ENCODE measurements at regions not wholly inside any gene's neighbourhood (a gene's known extent, or its start where the extent isn't known, plus 50 kb on each side); places are given as distances from the start of the nearest gene placed in this dataset.
"Not testable (repeated sequence)": the region's sequence is repeated elsewhere in the genome, so short reads cannot be mapped to it uniquely, and the experiment has no call there.

- DNase-seq (ENCODE audit: low read depth in 2 of 3, low spot score in 2 of 3), result no peak
Observed at GRCh38 chr6:14512246-14512645, 394.7 kb downstream of the CD83 start.

DNA sequence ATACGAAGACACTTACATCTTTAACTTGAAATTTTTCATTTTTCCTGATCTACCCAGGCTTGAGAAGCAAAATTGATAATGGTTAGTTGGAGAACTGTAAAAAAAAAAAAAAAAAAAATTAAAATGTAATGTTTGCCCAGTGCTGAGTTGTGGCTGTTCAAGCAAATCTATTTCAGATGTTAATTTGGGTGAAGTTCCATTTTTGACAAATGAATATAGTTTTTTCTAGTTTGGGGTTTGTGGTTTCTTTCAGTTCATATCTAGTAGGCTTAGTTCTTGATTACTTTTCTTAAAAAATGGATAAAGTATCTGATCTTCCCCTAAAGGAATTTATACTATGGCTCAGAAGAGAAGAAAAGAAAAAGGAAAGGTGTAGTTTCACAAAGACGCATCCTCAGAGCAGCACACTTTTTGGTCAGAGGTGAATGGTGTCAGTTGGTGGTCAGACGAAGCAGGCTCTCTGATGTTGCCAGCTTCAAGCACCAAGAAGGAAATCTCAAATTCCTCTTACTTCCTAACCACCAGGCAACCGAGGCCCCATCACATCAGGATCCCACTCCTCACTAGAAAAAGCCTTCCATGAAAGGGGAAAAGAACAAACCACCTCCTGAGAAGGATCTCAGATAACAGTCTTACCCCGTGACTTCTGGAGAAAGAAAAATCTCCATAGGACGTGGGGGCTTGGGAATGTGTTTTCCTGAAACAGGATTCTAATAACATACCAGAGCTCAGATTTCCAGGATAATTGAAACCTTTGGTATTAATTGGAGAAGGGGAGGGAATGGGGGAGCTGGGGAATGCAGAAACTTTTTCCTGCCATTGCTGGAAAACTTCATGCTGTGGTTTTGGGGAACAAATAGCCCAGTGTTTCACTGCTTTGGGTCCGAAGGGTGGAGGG lies 396.2 kb downstream of the CD83 start:
- DNase-seq (ENCODE audit: low read depth in 2 of 3, low spot score in 2 of 3), result no peak

- no peak for DNase-seq (ENCODE audit: low read depth in 2 of 3, low spot score in 2 of 3)
Observed at GRCh38 chr6:14516956-14517355, 399.4 kb downstream of the CD83 start.

DNA sequence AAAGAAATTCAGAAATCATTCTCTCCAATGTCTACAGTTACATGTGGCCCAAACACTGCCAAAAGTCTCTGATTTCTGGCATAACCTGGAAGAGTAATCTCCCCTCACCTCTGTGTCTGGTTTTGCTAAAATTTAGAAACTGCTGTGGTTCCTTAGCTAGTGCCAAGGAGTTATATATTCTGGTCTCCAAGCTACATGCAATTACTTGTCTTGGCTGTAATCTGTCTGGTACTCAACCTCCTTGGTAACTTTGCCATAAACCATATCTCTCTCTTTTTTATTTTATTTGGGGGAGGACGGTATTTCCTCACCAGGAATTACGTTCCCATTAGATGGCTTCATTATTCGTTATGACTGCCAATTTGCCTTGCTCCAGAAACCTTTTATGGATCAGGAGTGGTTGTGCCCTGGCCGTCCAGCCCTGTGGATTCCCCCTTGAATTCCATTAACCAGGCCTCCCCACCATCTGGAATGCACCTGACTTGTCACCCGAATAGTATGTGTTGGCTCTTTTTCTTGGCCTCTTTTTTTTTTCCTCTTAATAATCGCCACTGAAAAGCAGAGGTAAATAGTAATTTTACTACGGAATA lies 400.0 kb downstream of the CD83 start:
- DNase-seq (ENCODE audit: low read depth in 2 of 3, low spot score in 2 of 3), result no peak

- no peak for DNase-seq (ENCODE audit: low read depth in 2 of 3, low spot score in 2 of 3)
Observed at GRCh38 chr6:14518515-14519217, 401.1 kb downstream of the CD83 start.

DNA sequence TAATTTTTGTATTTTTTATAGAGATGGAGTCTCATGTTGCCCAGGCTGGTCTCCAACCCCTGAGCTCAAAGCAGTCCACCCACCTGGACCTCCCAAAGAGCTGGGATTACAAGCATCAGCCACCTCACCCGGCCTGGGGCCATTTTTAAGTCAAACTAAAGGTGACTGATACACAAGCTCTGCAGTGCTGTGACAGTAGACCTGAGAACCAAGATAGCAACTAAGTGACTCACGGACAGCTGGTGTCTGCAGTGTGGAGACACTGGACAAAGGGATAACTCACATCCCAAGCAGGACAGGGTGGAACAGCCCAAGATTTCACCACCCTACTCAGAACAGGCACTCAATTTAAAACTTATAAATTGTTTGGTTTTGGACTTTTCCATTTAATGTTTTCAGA lies 402.5 kb downstream of the CD83 start:
- no peak for DNase-seq (ENCODE audit: low read depth in 2 of 3, low spot score in 2 of 3)

DNA sequence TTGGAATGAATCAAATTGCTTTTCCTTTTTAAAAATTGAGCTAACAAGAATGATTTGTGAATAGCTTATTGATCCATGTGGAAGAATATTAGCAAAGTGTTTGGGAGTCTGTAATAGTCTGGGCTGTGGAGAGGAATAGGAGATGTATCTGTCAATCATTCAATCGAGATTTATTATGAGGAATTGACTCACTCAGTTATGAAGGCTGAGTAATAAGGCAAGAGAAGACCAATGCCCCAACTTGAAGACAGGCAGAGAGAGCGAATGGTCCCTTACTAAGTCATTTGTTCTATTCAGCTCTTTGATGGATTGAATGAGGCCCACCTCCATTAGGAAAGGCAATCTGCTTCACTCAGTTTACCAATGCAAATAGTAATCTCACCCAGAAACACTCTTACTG lies 403.0 kb downstream of the CD83 start:
- DNase-seq (ENCODE audit: low read depth in 2 of 3, low spot score in 2 of 3), result no peak

DNA sequence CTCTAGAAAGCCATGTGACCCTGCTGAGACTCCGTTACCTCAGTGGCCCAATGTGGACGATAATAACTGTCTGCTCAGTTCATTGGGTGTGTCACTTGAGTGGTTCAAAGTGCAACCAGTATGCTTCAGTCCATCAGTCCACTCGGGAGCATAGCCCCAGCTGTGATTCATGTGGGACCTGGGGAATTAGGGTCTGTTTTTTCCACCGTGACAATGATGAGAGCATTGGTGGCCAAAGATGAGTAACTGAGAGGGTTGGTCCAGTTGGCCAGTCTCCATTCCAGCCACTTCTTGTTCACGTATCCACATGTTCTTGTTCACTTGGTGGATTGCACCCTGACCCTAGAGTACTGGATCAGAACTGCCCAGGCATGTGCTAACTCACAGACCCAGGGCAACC lies 403.6 kb downstream of the CD83 start:
- DNase-seq (ENCODE audit: low read depth in 2 of 3, low spot score in 2 of 3), result no peak

GRCh38 chr6:14521861-14522260 lies 404.3 kb downstream of the CD83 start:
- not testable (repeated sequence) for DNase-seq (ENCODE audit: low read depth in 2 of 3, low spot score in 2 of 3)

- DNase-seq (ENCODE audit: low read depth in 2 of 3, low spot score in 2 of 3), result no peak
Observed at GRCh38 chr6:14524319-14524718, 406.7 kb downstream of the CD83 start.

- DNase-seq (ENCODE audit: low read depth in 2 of 3, low spot score in 2 of 3), result no peak
Observed at GRCh38 chr6:14530385-14530784, 412.8 kb downstream of the CD83 start.

- no peak for DNase-seq (ENCODE audit: low read depth in 2 of 3, low spot score in 2 of 3)
Observed at GRCh38 chr6:14533446-14533845, 415.9 kb downstream of the CD83 start.

DNA sequence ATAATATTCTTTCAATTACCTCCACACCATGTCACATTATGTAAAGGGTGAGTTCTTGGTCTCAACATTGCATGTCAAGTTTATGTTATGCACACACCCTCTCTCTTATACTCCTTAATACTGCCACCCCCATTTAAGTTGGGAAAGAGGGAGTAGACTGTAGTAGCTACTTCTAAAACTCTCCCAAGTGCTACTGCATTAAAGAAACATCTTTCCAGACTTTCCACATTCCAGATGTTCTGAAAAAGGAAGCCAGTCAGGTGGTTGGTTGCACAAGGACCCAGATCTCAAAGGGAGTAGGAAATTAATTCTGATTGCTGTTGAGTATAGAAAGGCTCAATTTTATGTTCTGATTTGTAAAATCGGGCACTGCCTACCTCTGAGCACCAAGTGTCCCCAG lies 419.5 kb downstream of the CD83 start:
- no peak for DNase-seq (ENCODE audit: low read depth in 2 of 3, low spot score in 2 of 3)

DNA sequence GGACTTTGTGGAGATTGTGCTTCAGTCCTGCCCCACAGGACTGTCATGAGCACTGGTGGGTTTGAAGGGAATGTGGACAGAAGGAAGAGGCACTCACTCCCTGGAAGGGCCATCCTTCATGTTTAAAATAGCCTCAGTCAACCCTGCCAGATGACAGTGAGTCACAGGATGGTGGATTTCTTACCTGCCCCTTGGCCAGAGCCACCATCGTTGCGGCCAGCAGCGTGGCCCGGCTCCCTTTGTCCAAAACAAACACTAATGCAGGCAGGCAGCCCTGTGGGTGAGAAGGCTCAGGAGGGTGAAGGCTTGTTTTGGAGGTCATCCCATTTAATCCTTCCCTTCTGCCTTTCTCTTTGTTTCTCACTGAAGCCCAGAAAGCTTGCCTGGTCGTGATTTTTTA lies 422.7 kb downstream of the CD83 start:
- DNase-seq (ENCODE audit: low read depth in 2 of 3, low spot score in 2 of 3), result no peak

- no peak for DNase-seq (ENCODE audit: low read depth in 2 of 3, low spot score in 2 of 3)
Observed at GRCh38 chr6:14540810-14541540, 423.4 kb downstream of the CD83 start.

DNA sequence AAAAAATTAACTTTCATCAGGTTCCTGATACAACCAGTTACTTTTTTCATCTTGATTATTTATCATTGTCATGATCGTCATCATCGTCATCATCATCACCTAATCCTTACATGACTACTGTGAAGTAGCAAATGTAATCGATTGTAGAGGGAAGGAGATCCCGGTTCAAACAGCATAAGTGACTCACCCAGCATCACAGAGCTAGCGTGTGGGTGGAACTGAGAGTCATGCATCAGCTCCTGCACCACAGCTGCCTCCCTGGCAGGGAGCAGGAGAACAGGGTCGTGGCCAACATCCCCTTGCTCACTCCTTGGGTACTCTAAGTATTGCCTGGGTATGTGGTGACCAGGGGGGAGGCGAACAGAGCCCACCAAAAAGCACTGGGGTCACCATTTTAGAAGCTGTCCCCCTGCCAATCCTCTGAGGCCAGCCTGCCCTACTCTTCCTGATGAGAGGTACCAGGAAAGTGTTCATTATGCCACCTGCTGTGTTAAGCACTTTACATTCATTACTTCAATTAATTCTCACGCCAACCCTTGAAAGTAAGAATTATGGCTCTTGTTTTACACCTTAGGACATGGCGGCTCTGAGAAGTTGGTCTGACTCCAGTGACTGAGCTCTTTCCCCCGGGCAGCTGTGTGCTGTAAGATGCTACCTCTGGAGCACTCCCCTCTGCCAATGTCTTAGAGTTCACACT lies 425.2 kb downstream of the CD83 start:
- peak; percentile 22 to 47 (median 28) for DNase-seq (ENCODE audit: low read depth in 2 of 3, low spot score in 2 of 3)

GRCh38 chr6:14543971-14544585 lies 426.5 kb downstream of the CD83 start:
- DNase-seq (ENCODE audit: low read depth in 2 of 3, low spot score in 2 of 3), result no peak

- DNase-seq (ENCODE audit: low read depth in 2 of 3, low spot score in 2 of 3), result no peak
Observed at GRCh38 chr6:14544666-14545065, 427.1 kb downstream of the CD83 start.

DNA sequence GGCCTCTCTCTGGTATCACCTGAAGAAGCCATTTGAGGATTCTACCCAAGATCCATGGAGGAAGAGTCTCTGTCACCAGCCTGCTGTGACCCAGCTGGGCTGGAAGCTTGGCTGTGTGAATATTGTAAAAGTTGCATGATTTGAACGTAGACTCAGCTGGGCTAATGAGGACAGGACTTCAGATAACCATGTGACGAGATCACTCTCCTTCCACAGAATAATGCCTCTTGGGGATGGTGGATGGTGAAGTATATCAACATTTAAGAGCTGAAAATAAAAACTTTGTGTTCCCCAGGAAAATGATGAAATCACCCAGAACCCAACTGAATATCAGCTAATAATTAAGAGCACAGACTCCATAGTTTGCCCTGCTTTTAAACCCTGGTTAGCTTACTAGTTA lies 427.9 kb downstream of the CD83 start:
- DNase-seq (ENCODE audit: low read depth in 2 of 3, low spot score in 2 of 3), result no peak

DNA sequence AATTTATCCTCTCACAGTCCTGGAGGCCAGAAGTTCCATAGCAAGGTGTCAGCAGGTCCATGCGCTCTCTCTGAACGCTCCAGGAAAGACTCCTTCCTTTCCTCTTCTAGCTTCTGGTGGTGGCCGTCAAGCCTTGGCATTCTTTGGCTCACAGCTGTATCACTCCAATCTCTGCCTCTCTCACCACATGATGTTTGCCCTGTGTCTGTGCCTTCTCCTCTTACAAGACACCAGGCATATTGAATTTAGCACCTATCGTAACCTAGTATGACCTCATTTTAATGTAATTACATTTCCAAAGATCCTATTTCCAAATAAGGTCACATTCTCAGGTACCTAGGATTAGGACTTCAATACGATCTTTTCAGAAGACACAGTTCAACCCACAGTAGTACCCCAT lies 428.5 kb downstream of the CD83 start:
- DNase-seq (ENCODE audit: low read depth in 2 of 3, low spot score in 2 of 3), result no peak
